ENCODE measurements at regions not wholly inside any gene's neighbourhood (a gene's known extent, or its start where the extent isn't known, plus 50 kb on each side); places are given as distances from the start of the nearest gene placed in this dataset.
"Not testable (repeated sequence)": the region's sequence is repeated elsewhere in the genome, so short reads cannot be mapped to it uniquely, and the experiment has no call there.

- TF ChIP-seq, protein P1, sequence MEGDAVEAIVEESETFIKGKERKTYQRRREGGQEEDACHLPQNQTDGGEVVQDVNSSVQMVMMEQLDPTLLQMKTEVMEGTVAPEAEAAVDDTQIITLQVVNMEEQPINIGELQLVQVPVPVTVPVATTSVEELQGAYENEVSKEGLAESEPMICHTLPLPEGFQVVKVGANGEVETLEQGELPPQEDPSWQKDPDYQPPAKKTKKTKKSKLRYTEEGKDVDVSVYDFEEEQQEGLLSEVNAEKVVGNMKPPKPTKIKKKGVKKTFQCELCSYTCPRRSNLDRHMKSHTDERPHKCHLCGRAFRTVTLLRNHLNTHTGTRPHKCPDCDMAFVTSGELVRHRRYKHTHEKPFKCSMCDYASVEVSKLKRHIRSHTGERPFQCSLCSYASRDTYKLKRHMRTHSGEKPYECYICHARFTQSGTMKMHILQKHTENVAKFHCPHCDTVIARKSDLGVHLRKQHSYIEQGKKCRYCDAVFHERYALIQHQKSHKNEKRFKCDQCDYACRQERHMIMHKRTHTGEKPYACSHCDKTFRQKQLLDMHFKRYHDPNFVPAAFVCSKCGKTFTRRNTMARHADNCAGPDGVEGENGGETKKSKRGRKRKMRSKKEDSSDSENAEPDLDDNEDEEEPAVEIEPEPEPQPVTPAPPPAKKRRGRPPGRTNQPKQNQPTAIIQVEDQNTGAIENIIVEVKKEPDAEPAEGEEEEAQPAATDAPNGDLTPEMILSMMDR (IDR thresholded peaks at IDR 0.05; ENCODE audit: insufficient read depth, low read depth, low read length): not testable (repeated sequence)
- TF ChIP-seq EZH2 (IDR thresholded peaks at IDR 0.05; ENCODE audit: insufficient read depth, low read length): not testable (repeated sequence)
Observed at GRCh38 chr1:221587013-221587412, 154.9 kb downstream of the DUSP10 start.

Data from astrocyte (in vitro differentiated cells and primary cell).